ENCODE measurements at regions not wholly inside any gene's neighbourhood (a gene's known extent, or its start where the extent isn't known, plus 50 kb on each side); places are given as distances from the start of the nearest gene placed in this dataset.

GRCh38 chr12:67151886-67152285 lies 117.3 kb upstream of the CAND1 start:
- Mint-ChIP-seq H3K4me3 (no peak overlapping the region), H3K27me3 (peaks cover 5% of the 10 kb centered on the region), H3K27ac (no peak overlapping the region), H3K36me3 (no peaks in the 10 kb centered on the region), H3K4me1 (no peaks in the 10 kb centered on the region), H3K9me3 (no peaks in the 10 kb centered on the region)
- ATAC-seq (ENCODE audit: low read depth) = no peak
- no peak for DNase-seq (ENCODE audit: low spot score in 2 of 2)

DNA sequence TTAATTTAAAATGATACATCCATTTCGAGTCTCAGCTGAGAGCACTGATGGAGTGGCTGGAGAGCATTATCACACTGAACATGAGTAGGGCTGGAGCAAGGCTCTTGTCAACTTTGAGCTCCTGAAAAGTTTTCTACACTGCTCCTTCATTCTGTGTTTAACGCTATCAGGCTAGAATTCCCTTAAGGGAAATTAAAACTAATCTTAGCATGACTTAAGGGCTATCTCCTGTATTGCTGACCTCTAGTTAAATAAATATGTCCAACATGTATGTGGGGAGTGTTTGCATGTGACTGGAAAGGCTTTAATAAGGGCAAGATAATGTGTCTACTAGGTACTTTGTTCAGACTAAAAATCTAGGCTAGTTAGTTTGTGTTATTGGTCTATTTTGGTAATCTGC lies 116.7 kb upstream of the CAND1 start:
- H3K4me3 Mint-ChIP-seq = no peak overlapping the region
- no peak overlapping the region for H3K27ac Mint-ChIP-seq
- DNase-seq (ENCODE audit: low spot score in 2 of 2) (no peak), ATAC-seq (ENCODE audit: low read depth) (no peak)
- H3K36me3 Mint-ChIP-seq = no peaks in the 10 kb centered on the region
- no peaks in the 10 kb centered on the region for H3K4me1 Mint-ChIP-seq
- H3K27me3 Mint-ChIP-seq = peaks cover 5% of the 10 kb centered on the region
- H3K9me3 Mint-ChIP-seq = no peaks in the 10 kb centered on the region

GRCh38 chr12:67154901-67155300 lies 114.3 kb upstream of the CAND1 start:
- H3K4me1 Mint-ChIP-seq = no peaks in the 10 kb centered on the region
- ATAC-seq (ENCODE audit: low read depth) = no peak
- H3K27me3 Mint-ChIP-seq = peaks cover 5% of the 10 kb centered on the region
- no peak overlapping the region for H3K4me3 Mint-ChIP-seq
- H3K27ac Mint-ChIP-seq = no peak overlapping the region
- no peaks in the 10 kb centered on the region for H3K9me3 Mint-ChIP-seq
- no peak for DNase-seq (ENCODE audit: low spot score in 2 of 2)
- H3K36me3 Mint-ChIP-seq = no peaks in the 10 kb centered on the region

DNA sequence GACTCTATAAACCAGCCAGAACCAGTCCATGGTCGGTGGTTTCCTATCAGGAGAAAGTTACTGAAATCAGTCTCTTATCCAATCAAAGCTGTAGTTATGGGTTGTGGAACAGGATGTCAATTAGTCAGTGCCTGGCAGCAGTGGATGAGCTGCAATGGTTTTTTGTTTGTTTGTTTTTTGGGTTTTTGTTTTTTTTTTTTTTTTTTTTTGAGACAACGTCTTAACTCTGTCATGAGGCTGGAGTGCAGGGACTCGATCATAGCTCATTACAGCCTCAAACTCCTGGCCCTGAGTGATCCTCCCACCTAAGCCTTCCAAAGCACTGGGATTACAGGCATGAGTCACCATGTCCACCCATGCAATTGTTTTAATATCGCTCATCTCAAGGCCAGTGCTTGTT lies 113.3 kb upstream of the CAND1 start:
- Mint-ChIP-seq H3K36me3 (no peaks in the 10 kb centered on the region), H3K27ac (no peak overlapping the region)

DNA sequence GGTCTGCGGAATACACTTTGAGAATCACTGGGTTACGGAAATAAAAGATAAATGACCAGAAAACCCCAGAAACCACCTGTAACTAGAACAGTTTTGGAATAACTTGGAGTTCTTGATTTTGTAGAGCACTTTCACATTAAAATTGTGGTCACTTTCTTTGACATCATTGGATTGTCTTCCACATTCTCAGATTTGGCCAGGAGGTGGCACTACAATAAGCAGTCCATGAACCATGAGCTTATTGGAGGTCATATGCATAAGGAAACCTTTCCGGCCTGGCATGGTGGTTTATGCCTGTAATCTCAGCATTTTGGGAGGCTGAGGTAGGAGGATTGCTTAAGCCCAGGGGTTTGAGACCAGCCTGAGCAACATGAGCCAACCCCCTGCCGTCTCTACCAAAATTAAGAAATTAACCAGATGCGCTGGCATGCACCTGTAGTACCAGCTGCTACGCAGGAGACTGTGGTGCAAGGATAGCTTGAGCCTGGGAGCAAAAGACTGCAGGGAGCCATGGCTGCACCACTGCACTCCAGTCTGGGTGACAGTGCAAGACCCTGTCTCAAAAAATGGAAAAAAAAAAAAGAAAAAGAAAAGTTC lies 107.7 kb upstream of the CAND1 start:
- DNase-seq (ENCODE audit: low spot score in 2 of 2) = peak; percentile 16 to 20
- no peaks in the 10 kb centered on the region for H3K36me3 Mint-ChIP-seq
- ATAC-seq (ENCODE audit: low read depth) = peak; percentile 52
- H3K9me3 Mint-ChIP-seq = no peaks in the 10 kb centered on the region
- H3K27ac Mint-ChIP-seq = no peak overlapping the region
- peaks cover 6% of the 10 kb centered on the region for H3K27me3 Mint-ChIP-seq
- no peak overlapping the region for H3K4me3 Mint-ChIP-seq
- no peaks in the 10 kb centered on the region for H3K4me1 Mint-ChIP-seq

More for the DNA sequence above, 113.3 kb upstream of the CAND1 start:
- ATAC-seq (ENCODE audit: low read depth) (no peak), DNase-seq (ENCODE audit: low spot score in 2 of 2) (no peak)
- Mint-ChIP-seq H3K4me3 (no peak overlapping the region), H3K9me3 (no peaks in the 10 kb centered on the region), H3K4me1 (no peaks in the 10 kb centered on the region), H3K27me3 (peaks cover 5% of the 10 kb centered on the region)

- Mint-ChIP-seq H3K27me3 (peaks cover 11% of the 10 kb centered on the region), H3K4me1 (no peaks in the 10 kb centered on the region), H3K9me3 (no peaks in the 10 kb centered on the region), H3K4me3 (no peak overlapping the region), H3K36me3 (no peaks in the 10 kb centered on the region), H3K27ac (no peak overlapping the region)
- DNase-seq (ENCODE audit: low spot score in 2 of 2) (no peak), ATAC-seq (ENCODE audit: low read depth) (no peak)
Measured at GRCh38 chr12:67173258-67173657, 95.9 kb upstream of the CAND1 start.

DNA sequence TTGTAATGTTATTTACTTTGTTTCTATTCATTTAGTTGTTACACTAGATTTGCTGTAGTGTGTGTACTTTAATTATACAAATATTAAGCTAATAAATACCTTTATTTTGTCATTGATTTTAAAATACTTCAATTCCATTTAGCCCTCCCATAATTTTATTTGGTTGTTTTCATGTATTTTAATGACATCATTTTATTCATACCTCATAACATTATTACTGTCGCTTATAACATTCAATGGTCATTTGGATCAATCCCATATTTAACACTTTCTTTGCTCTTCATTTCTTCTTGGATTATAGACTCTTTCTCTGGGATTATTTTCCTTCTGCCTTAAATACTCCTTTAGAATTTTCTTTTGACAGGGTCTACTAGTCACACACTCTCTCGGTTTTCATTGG lies 86.6 kb upstream of the CAND1 start:
- no peak for DNase-seq (ENCODE audit: low spot score in 2 of 2)
- no peak overlapping the region for H3K4me3 Mint-ChIP-seq
- H3K4me1 Mint-ChIP-seq = no peaks in the 10 kb centered on the region
- no peak for ATAC-seq (ENCODE audit: low read depth)
- H3K27me3 Mint-ChIP-seq = peaks cover 8% of the 10 kb centered on the region
- H3K27ac Mint-ChIP-seq = no peak overlapping the region
- H3K9me3 Mint-ChIP-seq = peaks cover 5% of the 10 kb centered on the region
- H3K36me3 Mint-ChIP-seq = no peaks in the 10 kb centered on the region

- DNase-seq (ENCODE audit: low spot score in 2 of 2) = no peak
- Mint-ChIP-seq H3K27ac (no peak overlapping the region), H3K27me3 (no peaks in the 10 kb centered on the region), H3K4me1 (no peaks in the 10 kb centered on the region), H3K36me3 (no peaks in the 10 kb centered on the region), H3K9me3 (no peaks in the 10 kb centered on the region), H3K4me3 (no peak overlapping the region)
- no peak for ATAC-seq (ENCODE audit: low read depth)
Measured at GRCh38 chr12:67193704-67194103, 75.5 kb upstream of the CAND1 start.

- Mint-ChIP-seq H3K4me3 (no peak overlapping the region), H3K27ac (no peak overlapping the region), H3K36me3 (no peaks in the 10 kb centered on the region), H3K9me3 (no peaks in the 10 kb centered on the region), H3K4me1 (peaks cover 3% of the 10 kb centered on the region), H3K27me3 (peaks cover 5% of the 10 kb centered on the region)
- no peak for DNase-seq (ENCODE audit: low spot score in 2 of 2)
- ATAC-seq (ENCODE audit: low read depth) = no peak
Measured at GRCh38 chr12:67200386-67200785, 68.8 kb upstream of the CAND1 start.

GRCh38 chr12:67202011-67202677 lies 67.0 kb upstream of the CAND1 start:
- H3K9me3 Mint-ChIP-seq = peaks cover 2% of the 10 kb centered on the region
- H3K27ac Mint-ChIP-seq = no peak overlapping the region
- H3K27me3 Mint-ChIP-seq = peaks cover 7% of the 10 kb centered on the region
- DNase-seq (ENCODE audit: low spot score in 2 of 2) = no peak
- no peak overlapping the region for H3K4me3 Mint-ChIP-seq
- peaks cover 3% of the 10 kb centered on the region for H3K4me1 Mint-ChIP-seq
- H3K36me3 Mint-ChIP-seq = no peaks in the 10 kb centered on the region
- ATAC-seq (ENCODE audit: low read depth) = no peak

DNA sequence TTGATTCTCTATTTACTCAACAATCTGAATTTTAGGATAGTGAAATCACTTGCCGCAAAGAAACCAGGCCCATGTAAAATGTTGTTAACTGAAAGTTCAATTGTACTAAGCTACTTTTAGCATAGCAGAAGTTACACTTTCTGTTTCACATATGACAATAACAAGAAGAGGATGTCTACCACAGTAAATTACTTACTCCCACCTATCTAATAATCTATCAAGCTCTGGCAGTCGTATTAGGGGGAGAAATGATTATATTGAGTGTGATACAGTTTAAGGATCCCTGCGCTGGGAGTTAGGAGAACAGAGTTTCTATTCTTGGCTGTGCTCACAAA lies 66.5 kb upstream of the CAND1 start:
- Mint-ChIP-seq H3K9me3 (peaks cover 2% of the 10 kb centered on the region), H3K27me3 (peaks cover 7% of the 10 kb centered on the region), H3K4me3 (no peak overlapping the region), H3K36me3 (no peaks in the 10 kb centered on the region), H3K4me1 (peaks cover 3% of the 10 kb centered on the region), H3K27ac (no peak overlapping the region)
- no peak for DNase-seq (ENCODE audit: low spot score in 2 of 2)
- ATAC-seq (ENCODE audit: low read depth) = no peak

- H3K9me3 Mint-ChIP-seq = peaks cover 2% of the 10 kb centered on the region
- no peak for DNase-seq (ENCODE audit: low spot score in 2 of 2)
- no peak overlapping the region for H3K27ac Mint-ChIP-seq
- no peak for ATAC-seq (ENCODE audit: low read depth)
- H3K27me3 Mint-ChIP-seq = peaks cover 13% of the 10 kb centered on the region
- no peak overlapping the region for H3K4me3 Mint-ChIP-seq
- H3K4me1 Mint-ChIP-seq = no peaks in the 10 kb centered on the region
- H3K36me3 Mint-ChIP-seq = no peaks in the 10 kb centered on the region
Measured at GRCh38 chr12:67208281-67209067, 60.7 kb upstream of the CAND1 start.

GRCh38 chr12:67211029-67211428 lies 58.1 kb upstream of the CAND1 start:
- no peaks in the 10 kb centered on the region for H3K4me1 Mint-ChIP-seq
- no peaks in the 10 kb centered on the region for H3K36me3 Mint-ChIP-seq
- H3K9me3 Mint-ChIP-seq = no peaks in the 10 kb centered on the region
- no peak overlapping the region for H3K27ac Mint-ChIP-seq
- no peak overlapping the region for H3K4me3 Mint-ChIP-seq
- no peak for DNase-seq (ENCODE audit: low spot score in 2 of 2)
- no peak for ATAC-seq (ENCODE audit: low read depth)
- peaks cover 13% of the 10 kb centered on the region for H3K27me3 Mint-ChIP-seq

GRCh38 chr12:67211494-67211893 lies 57.7 kb upstream of the CAND1 start:
- Mint-ChIP-seq H3K27me3 (peaks cover 13% of the 10 kb centered on the region), H3K36me3 (no peaks in the 10 kb centered on the region), H3K4me1 (no peaks in the 10 kb centered on the region), H3K27ac (no peak overlapping the region), H3K9me3 (no peaks in the 10 kb centered on the region), H3K4me3 (no peak overlapping the region)
- ATAC-seq (ENCODE audit: low read depth) (no peak), DNase-seq (ENCODE audit: low spot score in 2 of 2) (no peak)

Measured in memory B cell (primary cell).